ENCODE measurements at regions not wholly inside any gene's neighbourhood (a gene's known extent, or its start where the extent isn't known, plus 50 kb on each side); places are given as distances from the start of the nearest gene placed in this dataset.

- Histone ChIP-seq H3K36me3 (ENCODE audit: control insufficient read depth in 4 of 4, insufficient read depth in 4 of 4, low read length in 4 of 4) (no peaks in the 10 kb centered on the region), H3K9me3 (ENCODE audit: control insufficient read depth in 4 of 4, insufficient read depth in 3 of 4, low read length in 3 of 4) (no peaks in the 10 kb centered on the region), H3K9ac (ENCODE audit: insufficient read depth in 1 of 2, low read length in 2 of 2) (no peak overlapping the region), H3K4me3 (no peak overlapping the region), H3K4me1 (ENCODE audit: control insufficient read depth in 5 of 5, insufficient read depth in 5 of 5, low read length in 5 of 5) (peaks cover 0 to 10% (median 0%) of the 10 kb centered on the region in 5 donors), H3K27me3 (ENCODE audit: control insufficient read depth in 3 of 3, insufficient read depth in 3 of 3, low read length in 2 of 3) (no peaks in the 10 kb centered on the region), H3K27ac (ENCODE audit: low read depth in 1 of 2, low read length in 1 of 2) (no peak overlapping the region)
- TF ChIP-seq CTCF (IDR thresholded peaks at IDR 0.05; ENCODE audit: control extremely low read depth, extremely low read depth): no peak
- ATAC-seq (ENCODE audit: insufficient read depth, low FRiP score) (no peak), DNase-seq (peak; percentile 27 to 59 (median 55))
- WGBS, 2 donors: 76 to 86% methylated on average over 4 of the region's 4 CpGs
Measured at GRCh38 chr13:107375701-107376340, 807.9 kb upstream of the ARGLU1 start.

DNA sequence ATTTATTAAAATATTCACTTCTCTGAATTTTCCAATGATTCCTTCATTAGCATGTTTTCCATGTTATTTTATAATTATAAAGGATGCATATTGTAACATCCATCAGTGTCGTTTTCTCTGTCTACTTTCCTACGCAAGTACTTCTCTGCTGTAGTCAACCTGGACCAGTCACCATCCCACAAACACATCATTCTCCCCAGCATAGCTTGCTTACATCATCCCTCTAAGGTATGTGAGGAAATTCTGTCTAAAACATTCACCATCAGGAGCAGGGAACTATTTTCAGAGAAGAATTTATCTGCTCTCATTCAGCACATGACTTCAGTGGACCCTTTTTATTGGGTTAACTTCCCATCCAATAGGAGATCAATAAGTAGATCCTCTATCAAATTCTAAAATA, 806.1 kb upstream of the ARGLU1 start:
- H3K4me3 ChIP-seq: no peak overlapping the region
- 86 to 94% methylated on average over 2 of the region's 2 CpGs for WGBS, 2 donors
- no peaks in the 10 kb centered on the region for H3K9me3 ChIP-seq (ENCODE audit: control insufficient read depth in 4 of 4, insufficient read depth in 3 of 4, low read length in 3 of 4)
- TF ChIP-seq CTCF (IDR thresholded peaks at IDR 0.05; ENCODE audit: control extremely low read depth, extremely low read depth): no peak
- H3K36me3 ChIP-seq (ENCODE audit: control insufficient read depth in 4 of 4, insufficient read depth in 4 of 4, low read length in 4 of 4): no peaks in the 10 kb centered on the region
- no peak overlapping the region for H3K9ac ChIP-seq (ENCODE audit: insufficient read depth in 1 of 2, low read length in 2 of 2)
- no peak overlapping the region for H3K27ac ChIP-seq (ENCODE audit: low read depth in 1 of 2, low read length in 1 of 2)
- H3K4me1 ChIP-seq (ENCODE audit: control insufficient read depth in 5 of 5, insufficient read depth in 5 of 5, low read length in 5 of 5): peaks cover 0 to 10% (median 0%) of the 10 kb centered on the region in 5 donors
- no peaks in the 10 kb centered on the region for H3K27me3 ChIP-seq (ENCODE audit: control insufficient read depth in 3 of 3, insufficient read depth in 3 of 3, low read length in 2 of 3)
- ATAC-seq (ENCODE audit: insufficient read depth, low FRiP score): no peak
- no peak for DNase-seq

GRCh38 chr13:107373551-107373950, 805.6 kb upstream of the ARGLU1 start:
- H3K36me3 ChIP-seq (ENCODE audit: control insufficient read depth in 4 of 4, insufficient read depth in 4 of 4, low read length in 4 of 4): no peaks in the 10 kb centered on the region

More at GRCh38 chr13:107373551-107373950, 805.6 kb upstream of the ARGLU1 start:
- Histone ChIP-seq H3K4me3 (no peak overlapping the region), H3K9ac (ENCODE audit: insufficient read depth in 1 of 2, low read length in 2 of 2) (no peak overlapping the region), H3K27me3 (ENCODE audit: control insufficient read depth in 3 of 3, insufficient read depth in 3 of 3, low read length in 2 of 3) (no peaks in the 10 kb centered on the region), H3K9me3 (ENCODE audit: control insufficient read depth in 4 of 4, insufficient read depth in 3 of 4, low read length in 3 of 4) (no peaks in the 10 kb centered on the region), H3K27ac (ENCODE audit: low read depth in 1 of 2, low read length in 1 of 2) (no peak overlapping the region), H3K4me1 (ENCODE audit: control insufficient read depth in 5 of 5, insufficient read depth in 5 of 5, low read length in 5 of 5) (peaks cover 0 to 10% (median 0%) of the 10 kb centered on the region in 5 donors)
- 14 to 17% methylated on average over 3 of the region's 3 CpGs for WGBS, 2 donors
- TF ChIP-seq CTCF (IDR thresholded peaks at IDR 0.05; ENCODE audit: control extremely low read depth, extremely low read depth): no peak
- ATAC-seq (ENCODE audit: insufficient read depth, low FRiP score) (no peak), DNase-seq (peak in 2 of 3 donors; percentile 66 to 73)

Measured in lung (tissue), 11 donors.